22Rv1 (cell line): ENCODE measurements at regions not wholly inside any gene's neighbourhood (a gene's known extent, or its start where the extent isn't known, plus 50 kb on each side); places are given as distances from the start of the nearest gene placed in this dataset.

ENCODE experiments used
- H3K27ac ChIP-seq: fragments of 450-650 bp; 2 replicates; pipeline ENCODE4 v1.5.1; 2017
- ZFX ChIP-seq: fragments of 450-650 bp; IDR thresholded peaks from 2 replicates; pipeline ENCODE4 v1.6.1; 2017; ENCODE audit warnings: antibody characterized with exemption, borderline replicate concordance
- TF ChIP-seq, protein P1 (sequence below): fragments of 450-650 bp; IDR thresholded peaks from 2 replicates; pipeline ENCODE4 v1.5.1; 2017; ENCODE audit warnings: mild to moderate bottlenecking

- no peak for TF ChIP-seq ZFX
- TF ChIP-seq, protein P1, sequence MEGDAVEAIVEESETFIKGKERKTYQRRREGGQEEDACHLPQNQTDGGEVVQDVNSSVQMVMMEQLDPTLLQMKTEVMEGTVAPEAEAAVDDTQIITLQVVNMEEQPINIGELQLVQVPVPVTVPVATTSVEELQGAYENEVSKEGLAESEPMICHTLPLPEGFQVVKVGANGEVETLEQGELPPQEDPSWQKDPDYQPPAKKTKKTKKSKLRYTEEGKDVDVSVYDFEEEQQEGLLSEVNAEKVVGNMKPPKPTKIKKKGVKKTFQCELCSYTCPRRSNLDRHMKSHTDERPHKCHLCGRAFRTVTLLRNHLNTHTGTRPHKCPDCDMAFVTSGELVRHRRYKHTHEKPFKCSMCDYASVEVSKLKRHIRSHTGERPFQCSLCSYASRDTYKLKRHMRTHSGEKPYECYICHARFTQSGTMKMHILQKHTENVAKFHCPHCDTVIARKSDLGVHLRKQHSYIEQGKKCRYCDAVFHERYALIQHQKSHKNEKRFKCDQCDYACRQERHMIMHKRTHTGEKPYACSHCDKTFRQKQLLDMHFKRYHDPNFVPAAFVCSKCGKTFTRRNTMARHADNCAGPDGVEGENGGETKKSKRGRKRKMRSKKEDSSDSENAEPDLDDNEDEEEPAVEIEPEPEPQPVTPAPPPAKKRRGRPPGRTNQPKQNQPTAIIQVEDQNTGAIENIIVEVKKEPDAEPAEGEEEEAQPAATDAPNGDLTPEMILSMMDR = no peak
- H3K27ac ChIP-seq = no peak overlapping the region
These were observed 488.5 kb downstream of the NPHP4 start for GRCh38 chr1:5503556-5504363.

- H3K27ac ChIP-seq = no peak overlapping the region
- TF ChIP-seq, protein P1 = no peak
- no peak for TF ChIP-seq ZFX
These were observed 489.7 kb downstream of the NPHP4 start for GRCh38 chr1:5502311-5503194.

DNA sequence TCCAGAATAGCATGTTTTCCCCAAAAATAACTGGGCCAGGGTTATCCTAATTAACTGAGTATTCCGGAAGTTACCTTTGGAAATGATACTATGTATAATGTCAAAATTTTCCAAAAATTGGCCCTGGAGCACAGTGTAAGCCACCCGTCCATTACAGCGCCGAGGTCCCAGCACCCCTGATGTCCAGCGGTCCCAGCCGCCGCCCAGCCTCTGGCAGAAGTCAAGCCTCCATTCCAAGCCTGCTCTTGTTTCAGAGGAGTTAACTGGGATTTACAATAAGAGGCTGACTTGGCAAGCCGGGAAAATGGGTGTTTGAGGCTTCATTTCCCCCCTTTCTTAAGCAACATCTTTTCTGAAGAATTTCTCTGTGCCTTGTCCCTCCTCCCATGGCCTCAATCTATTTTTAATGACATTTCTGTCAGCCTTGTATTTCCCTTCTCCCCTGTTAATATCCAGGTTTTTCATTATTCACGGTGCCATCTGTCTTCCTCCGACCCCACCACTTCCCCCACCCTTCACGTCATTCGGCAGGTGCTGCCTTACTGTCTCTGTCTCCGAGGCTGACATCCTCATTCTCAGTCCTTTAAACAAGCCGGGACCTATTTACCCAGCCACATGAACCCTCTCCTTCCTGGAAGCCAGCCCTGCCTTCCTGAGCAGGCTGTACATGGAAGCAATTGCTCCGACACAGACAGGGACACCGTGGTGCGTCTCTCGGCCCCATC is 490.9 kb downstream of the NPHP4 start:
- H3K27ac ChIP-seq = no peak overlapping the region
- TF ChIP-seq, protein P1 = no peak
- no peak for TF ChIP-seq ZFX

- TF ChIP-seq ZFX = no peak
- TF ChIP-seq, protein P1 = no peak
- no peak overlapping the region for H3K27ac ChIP-seq
These were observed 491.7 kb downstream of the NPHP4 start for GRCh38 chr1:5500541-5500940.

GRCh38 chr1:5497503-5497902 is 494.7 kb downstream of the NPHP4 start:
- no peak overlapping the region for H3K27ac ChIP-seq
- TF ChIP-seq, protein P1 = no peak
- TF ChIP-seq ZFX = no peak

GRCh38 chr1:5495596-5496410 is 496.4 kb downstream of the NPHP4 start:
- H3K27ac ChIP-seq = no peak overlapping the region
- no peak for TF ChIP-seq ZFX
- TF ChIP-seq, protein P1 = no peak
